GM12878 (cell line): ENCODE measurements at regions not wholly inside any gene's neighbourhood (a gene's known extent, or its start where the extent isn't known, plus 50 kb on each side); places are given as distances from the start of the nearest gene placed in this dataset.

Source experiments
- ATAC-seq: fragments of 200-7000 bp; cut with Tn5 transposase; 3 replicates; pipeline ENCODE4 v1.9.1; 2020; ENCODE audit warnings: mild to moderate bottlenecking, moderate library complexity
- BruUV-seq: library from RNA; stranded (reverse); fragments of 400-500 nt; replicated peaks from 2 replicates; lab custom pipeline; 2021; lab: Mats Ljungman, UMichigan
- CTCF ChIA-PET: fragments of 300-600 bp; sonication (Branson Sonifier 250); formaldehyde crosslinking; extraction: SDS; loops from one replicate; lab custom pipeline; 2021; ENCODE audit warnings: inconsistent platforms; lab: Yijun Ruan, JAX
- POLR2A ChIA-PET: fragments of 350-600 bp; formaldehyde crosslinking; extraction: SDS; loops from one replicate; lab custom pipeline; 2021; ENCODE audit warnings: inconsistent platforms; lab: Charles Lee
- RAD21 ChIA-PET: fragments of 300-600 bp; sonication (Branson Sonifier 250); formaldehyde crosslinking; loops from one replicate; lab custom pipeline; 2023; ENCODE audit warnings: antibody characterized with exemption; ENCODE audit not compliant: unreplicated experiment; lab: Charles Lee
- SMC1A ChIA-PET: fragments of 300-600 bp; sonication (Branson Sonifier 250); formaldehyde crosslinking; loops from one replicate; lab custom pipeline; 2023; ENCODE audit not compliant: unreplicated experiment, uncharacterized antibody; lab: Charles Lee
- DNase-seq: peaks from one replicate; pipeline ENCODE4 v3.0.0-alpha.2; 2011; ENCODE audit warnings: low read depth, low spot score
- FAIRE-seq: peaks from 3 replicates; lab custom pipeline; 2011; peaks lifted over from hg19 to GRCh38; lab: Jason Lieb, UNC
- H2AFZ ChIP-seq: 2 replicates; pipeline ENCODE4 v1.6.0; 2011; ENCODE audit warnings: low read depth, low read length, control low read depth; ENCODE audit not compliant: control insufficient read depth
- H3K27ac ChIP-seq: 2 replicates; pipeline ENCODE4 v1.5.1; 2011; ENCODE audit warnings: control low read depth; ENCODE audit not compliant: control insufficient read depth, insufficient read depth
- H3K27me3 ChIP-seq, 2 experiments: replicated peaks in 1 of 2; 2 replicates each; pipeline versions ENCODE4 v1.6.0 to v1.6.1; 2011; ENCODE audit warnings: low read length in 1 of 2; ENCODE audit not compliant: control insufficient read depth in 2 of 2, insufficient read depth in 2 of 2
- H3K36me3 ChIP-seq, 2 experiments: 2 replicates each; pipeline ENCODE4 v1.5.1; 2011; ENCODE audit warnings: low read length in 1 of 2; ENCODE audit not compliant: control insufficient read depth in 2 of 2, insufficient read depth in 2 of 2
- H3K4me1 ChIP-seq: 2 replicates; pipeline ENCODE4 v1.6.1; 2011; ENCODE audit warnings: mild to moderate bottlenecking, low read length, moderate library complexity, mixed read lengths; ENCODE audit not compliant: control insufficient read depth, insufficient read depth
- H3K4me2 ChIP-seq: 2 replicates; pipeline ENCODE4 v1.6.0; 2011; ENCODE audit warnings: control low read depth; ENCODE audit not compliant: control insufficient read depth, insufficient read depth
- H3K4me3 ChIP-seq: fragments of 200-600 bp; sonication (generic); 2 replicates; pipeline ENCODE4 v1.5.1; 2016
- H3K79me2 ChIP-seq: 2 replicates; pipeline ENCODE4 v1.6.0; 2011; ENCODE audit warnings: low read length; ENCODE audit not compliant: control insufficient read depth, insufficient read depth
- H3K9ac ChIP-seq: 2 replicates; pipeline ENCODE4 v1.8.0; 2011; ENCODE audit warnings: low read length, control low read depth, mixed read lengths; ENCODE audit not compliant: control insufficient read depth, insufficient read depth
- H3K9me3 ChIP-seq: replicated peaks from 3 replicates; pipeline ENCODE4 v1.5.1; 2011; ENCODE audit warnings: mild to moderate bottlenecking, low read length; ENCODE audit not compliant: control insufficient read depth, insufficient read depth
- H4K20me1 ChIP-seq: 2 replicates; pipeline ENCODE4 v1.6.0; 2011; ENCODE audit not compliant: control insufficient read depth, insufficient read depth
- BMI1 ChIP-seq: fragments of 450-650 bp; IDR thresholded peaks from 2 replicates; pipeline ENCODE4 v1.6.1; 2016; ENCODE audit warnings: mild to moderate bottlenecking, moderate library complexity, borderline replicate concordance
- CEBPZ ChIP-seq: fragments of 150-350 bp; IDR thresholded peaks from 2 replicates; pipeline ENCODE4 v1.6.1; 2016; ENCODE audit warnings: low read depth, low read length
- DPF2 ChIP-seq: fragments of 450-650 bp; IDR thresholded peaks from 2 replicates; pipeline ENCODE4 v1.6.1; 2017; ENCODE audit warnings: mild to moderate bottlenecking
- EED ChIP-seq: sonication (generic); IDR thresholded peaks from 2 replicates; pipeline ENCODE4 v1.6.1; 2016; ENCODE audit warnings: antibody characterized with exemption, low read depth
- MEF2A ChIP-seq: IDR thresholded peaks from 2 replicates; pipeline ENCODE4 v1.6.1; 2011; ENCODE audit warnings: low read depth, mild to moderate bottlenecking, low read length, moderate library complexity; ENCODE audit not compliant: insufficient read depth
- TAF1 ChIP-seq: IDR thresholded peaks from 2 replicates; pipeline ENCODE4 v1.6.1; 2011; ENCODE audit warnings: mild to moderate bottlenecking, low read depth, low read length, borderline replicate concordance
- WGBS: methylation state at CpG from one replicate; pipeline ENCODE4 v1.1.6; 2016; ENCODE audit warnings: low lambda C conversion rate; ENCODE audit not compliant: insufficient replicate concordance, insufficient coverage; ENCODE audit errors: missing lambda C conversion rate; 5-methylcytosine and 5-hydroxymethylcytosine counted together
- in situ Hi-C: fragments of 300-500 bp; cut with MboI; formaldehyde crosslinking; loops from 9 replicates; pipeline ENCODE4 v1.14.3; 2018; ENCODE audit warnings: mixed read lengths
- intact Hi-C: fragments of 100-400 bp; cut with micrococcal nuclease; formaldehyde crosslinking; loops from one replicate; pipeline ENCODE4 v1.14.2; 2022; ENCODE audit not compliant: unreplicated experiment

GRCh38 chr1:78224246-78224785 is 178.6 kb downstream of the GIPC2 start (continued):
- TF ChIP-seq EED (no peak), MEF2A (no peak), CEBPZ (no peak), DPF2 (no peak)

- 8% methylated on average over 3 of the region's 3 CpGs for WGBS
- H3K4me2 ChIP-seq = no peak overlapping the region
- ChIA-PET CTCF (no interaction called here), RAD21 (no interaction called here), POLR2A (no interaction called here), SMC1A (no interaction called here)
- intact Hi-C loops (no loop called here), in situ Hi-C loops (no loop called here)
- BruUV-seq = no TSS peak
- H3K27ac ChIP-seq = no peak overlapping the region
- no peaks in the 10 kb centered on the region for H3K79me2 ChIP-seq
- H3K27me3 ChIP-seq = no peaks in the 10 kb centered on the region
- H3K9ac ChIP-seq = no peak overlapping the region
- H4K20me1 ChIP-seq = no peaks in the 10 kb centered on the region
- no peak for ATAC-seq
- no peak for TF ChIP-seq TAF1
- no peak for TF ChIP-seq BMI1
- no peaks in the 10 kb centered on the region for H3K9me3 ChIP-seq
- H3K4me1 ChIP-seq = no peaks in the 10 kb centered on the region
- no peak overlapping the region for H3K4me3 ChIP-seq
- DNase-seq = no peak
- no peaks in the 10 kb centered on the region for H3K36me3 ChIP-seq
- FAIRE-seq = no peak
- no peak overlapping the region for H2AFZ ChIP-seq
Measured at GRCh38 chr1:78224861-78225552, 179.2 kb downstream of the GIPC2 start.
